ENCODE measurements at regions not wholly inside any gene's neighbourhood (a gene's known extent, or its start where the extent isn't known, plus 50 kb on each side); places are given as distances from the start of the nearest gene placed in this dataset.

DNA sequence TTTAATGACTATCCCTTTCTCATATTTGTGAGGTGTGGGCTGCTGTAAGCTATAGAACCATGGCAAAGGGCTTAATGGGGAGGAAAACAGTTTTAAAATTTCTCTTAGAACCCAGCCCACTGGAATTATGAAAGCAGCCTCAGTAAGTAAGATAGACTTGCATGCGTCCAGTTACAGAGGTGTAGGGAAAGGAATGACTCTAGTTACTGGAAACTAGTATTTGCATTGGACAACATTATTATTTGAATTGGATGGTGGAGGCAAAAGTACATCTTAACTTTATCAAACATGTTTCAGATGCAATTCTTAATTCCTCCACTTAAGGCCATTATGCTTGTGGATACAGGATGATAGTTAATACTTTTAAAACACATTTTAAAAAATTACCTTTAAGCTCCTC is 292.9 kb downstream of the SPRY2 start:
- no peak overlapping the region for H3K4me3 Mint-ChIP-seq
- POLR2A ChIA-PET, result no interaction called here
- no peak for ATAC-seq (ENCODE audit: poor library complexity)

GRCh38 chr13:80047406-80047805 is 293.5 kb downstream of the SPRY2 start:
- Histone ChIP-seq H3K27me3 (ENCODE audit: control insufficient read depth in 1 of 2, insufficient read depth in 2 of 2, low read length in 2 of 2) (no peaks in the 10 kb centered on the region), H3K27ac (ENCODE audit: low read depth in 1 of 2, low read length in 2 of 2) (no peak overlapping the region), H3K9me3 (ENCODE audit: control insufficient read depth in 1 of 2, insufficient read depth in 1 of 2, low read length in 2 of 2) (no peaks in the 10 kb centered on the region), H3K4me3 (ENCODE audit: low read length) (no peak overlapping the region), H3K36me3 (ENCODE audit: insufficient read depth, low read length) (no peaks in the 10 kb centered on the region), H3K4me1 (ENCODE audit: insufficient read depth, low read length) (no peaks in the 10 kb centered on the region)
- ChIA-PET CTCF (no interaction called here), POLR2A (no interaction called here)
- H3K4me3 Mint-ChIP-seq, result no peak overlapping the region
- intact Hi-C loops (cut with DNase I, micrococcal nuclease), result no loop called here
- peaks cover 8% of the 10 kb centered on the region for H3K4me1 Mint-ChIP-seq (ENCODE audit: low read depth)
- no peaks in the 10 kb centered on the region for H3K36me3 Mint-ChIP-seq (ENCODE audit: low read depth)
- H3K9me3 Mint-ChIP-seq, result no peaks in the 10 kb centered on the region
- DNase-seq (no peak), ATAC-seq (ENCODE audit: poor library complexity) (no peak)
- H3K27ac Mint-ChIP-seq, result no peak overlapping the region
- no peaks in the 10 kb centered on the region for H3K27me3 Mint-ChIP-seq
- TF ChIP-seq, protein P1, sequence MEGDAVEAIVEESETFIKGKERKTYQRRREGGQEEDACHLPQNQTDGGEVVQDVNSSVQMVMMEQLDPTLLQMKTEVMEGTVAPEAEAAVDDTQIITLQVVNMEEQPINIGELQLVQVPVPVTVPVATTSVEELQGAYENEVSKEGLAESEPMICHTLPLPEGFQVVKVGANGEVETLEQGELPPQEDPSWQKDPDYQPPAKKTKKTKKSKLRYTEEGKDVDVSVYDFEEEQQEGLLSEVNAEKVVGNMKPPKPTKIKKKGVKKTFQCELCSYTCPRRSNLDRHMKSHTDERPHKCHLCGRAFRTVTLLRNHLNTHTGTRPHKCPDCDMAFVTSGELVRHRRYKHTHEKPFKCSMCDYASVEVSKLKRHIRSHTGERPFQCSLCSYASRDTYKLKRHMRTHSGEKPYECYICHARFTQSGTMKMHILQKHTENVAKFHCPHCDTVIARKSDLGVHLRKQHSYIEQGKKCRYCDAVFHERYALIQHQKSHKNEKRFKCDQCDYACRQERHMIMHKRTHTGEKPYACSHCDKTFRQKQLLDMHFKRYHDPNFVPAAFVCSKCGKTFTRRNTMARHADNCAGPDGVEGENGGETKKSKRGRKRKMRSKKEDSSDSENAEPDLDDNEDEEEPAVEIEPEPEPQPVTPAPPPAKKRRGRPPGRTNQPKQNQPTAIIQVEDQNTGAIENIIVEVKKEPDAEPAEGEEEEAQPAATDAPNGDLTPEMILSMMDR (IDR thresholded peaks at IDR 0.05), result no peak

More for the DNA sequence above, 292.9 kb downstream of the SPRY2 start:
- TF ChIP-seq, protein P1 (IDR thresholded peaks at IDR 0.05), result no peak
- CTCF ChIA-PET, result no interaction called here
- no peak overlapping the region for H3K4me3 ChIP-seq (ENCODE audit: low read length)
- H3K9me3 ChIP-seq (ENCODE audit: control insufficient read depth in 1 of 2, insufficient read depth in 1 of 2, low read length in 2 of 2), result no peaks in the 10 kb centered on the region
- H3K27ac ChIP-seq (ENCODE audit: low read depth in 1 of 2, low read length in 2 of 2), result no peak overlapping the region
- H3K4me1 ChIP-seq (ENCODE audit: insufficient read depth, low read length), result no peaks in the 10 kb centered on the region
- intact Hi-C loops (cut with DNase I, micrococcal nuclease), result no loop called here
- Mint-ChIP-seq H3K27me3 (no peaks in the 10 kb centered on the region), H3K4me1 (ENCODE audit: low read depth) (peaks cover 8% of the 10 kb centered on the region), H3K36me3 (ENCODE audit: low read depth) (no peaks in the 10 kb centered on the region), H3K27ac (no peak overlapping the region), H3K9me3 (no peaks in the 10 kb centered on the region)
- no peaks in the 10 kb centered on the region for H3K27me3 ChIP-seq (ENCODE audit: control insufficient read depth in 1 of 2, insufficient read depth in 2 of 2, low read length in 2 of 2)
- H3K36me3 ChIP-seq (ENCODE audit: insufficient read depth, low read length), result no peaks in the 10 kb centered on the region
- no peak for DNase-seq

GRCh38 chr13:80040981-80041317 is 300.0 kb downstream of the SPRY2 start:
- no peaks in the 10 kb centered on the region for H3K4me1 ChIP-seq (ENCODE audit: insufficient read depth, low read length)
- intact Hi-C loops (cut with DNase I, micrococcal nuclease), result no loop called here
- H3K9me3 Mint-ChIP-seq, result no peaks in the 10 kb centered on the region
- H3K27me3 Mint-ChIP-seq, result no peaks in the 10 kb centered on the region
- no peak overlapping the region for H3K27ac ChIP-seq (ENCODE audit: low read depth in 1 of 2, low read length in 2 of 2)
- no peaks in the 10 kb centered on the region for H3K36me3 Mint-ChIP-seq (ENCODE audit: low read depth)
- CTCF ChIA-PET, result no interaction called here
- DNase-seq (peak in 2 of 14 experiments; percentile 8 to 20), ATAC-seq (ENCODE audit: poor library complexity) (no peak)
- TF ChIP-seq, protein P1 (IDR thresholded peaks at IDR 0.05), result no peak
- POLR2A ChIA-PET, result no interaction called here
- no peaks in the 10 kb centered on the region for H3K36me3 ChIP-seq (ENCODE audit: insufficient read depth, low read length)
- no peaks in the 10 kb centered on the region for H3K9me3 ChIP-seq (ENCODE audit: control insufficient read depth in 1 of 2, insufficient read depth in 1 of 2, low read length in 2 of 2)
- H3K27me3 ChIP-seq (ENCODE audit: control insufficient read depth in 1 of 2, insufficient read depth in 2 of 2, low read length in 2 of 2), result no peaks in the 10 kb centered on the region
- no peak overlapping the region for H3K27ac Mint-ChIP-seq
- no peak overlapping the region for H3K4me3 ChIP-seq (ENCODE audit: low read length)
- no peaks in the 10 kb centered on the region for H3K4me1 Mint-ChIP-seq (ENCODE audit: low read depth)
- H3K4me3 Mint-ChIP-seq, result no peak overlapping the region

All from CD4-positive, alpha-beta T cell (primary cell).